CD14-positive monocyte (primary cell): ENCODE measurements at regions not wholly inside any gene's neighbourhood (a gene's known extent, or its start where the extent isn't known, plus 50 kb on each side); places are given as distances from the start of the nearest gene placed in this dataset.

Experiments
- DNase-seq, 3 donors: peaks; one replicate each; pipeline ENCODE4 v3.0.0-alpha.2; 2011 to 2022
- H2AFZ ChIP-seq: 2 replicates; pipeline ENCODE4 v1.6.0; 2012; ENCODE audit warnings: mild to moderate bottlenecking, low read depth, low read length, inconsistent platforms; ENCODE audit not compliant: insufficient read depth, poor library complexity, severe bottlenecking
- H3K27ac ChIP-seq, 2 donors: 1 replicate in 1 of 2; 2 replicates in 1 of 2; pipeline ENCODE4 v1.5.1; 2012 to 2013; ENCODE audit warnings: low read length in 2 of 2, control low read depth in 1 of 2, inconsistent platforms in 1 of 2, low read depth in 1 of 2, mild to moderate bottlenecking in 1 of 2
- H3K27me3 ChIP-seq, 2 donors: one replicate each; pipeline versions ENCODE4 v1.6.0 to v1.6.1; 2011 to 2013; ENCODE audit warnings: low read length in 2 of 2; ENCODE audit not compliant: control insufficient read depth in 2 of 2, insufficient read depth in 2 of 2
- H3K36me3 ChIP-seq, 2 donors: replicated peaks in 1 of 2; 1 replicate in 1 of 2; 2 replicates in 1 of 2; pipeline versions ENCODE4 v1.5.1 to v1.6.1; 2012 to 2013; ENCODE audit warnings: low read length in 2 of 2, control low read depth in 1 of 2, inconsistent platforms in 1 of 2, mild to moderate bottlenecking in 1 of 2; ENCODE audit not compliant: insufficient read depth in 2 of 2, control insufficient read depth in 1 of 2
- H3K4me1 ChIP-seq, 2 donors: 1 replicate in 1 of 2; 2 replicates in 1 of 2; pipeline versions ENCODE4 v1.5.1 to v1.6.1; 2012 to 2013; ENCODE audit warnings: low read length in 2 of 2, control low read depth in 1 of 2, inconsistent platforms in 1 of 2, mild to moderate bottlenecking in 1 of 2, moderate library complexity in 1 of 2; ENCODE audit not compliant: insufficient read depth in 2 of 2, control insufficient read depth in 1 of 2
- H3K4me2 ChIP-seq: replicated peaks from 2 replicates; pipeline ENCODE3; 2012; ENCODE audit warnings: low read length, moderate library complexity, mild to moderate bottlenecking; ENCODE audit not compliant: poor library complexity, severe bottlenecking; ENCODE audit errors: extremely low read depth
- H3K4me3 ChIP-seq, 3 experiments: fragments of 200-600 bp in 1 of 3; sonication (generic) in 1 of 3; replicated peaks in 1 of 3; 1 replicate in 2 of 3; 2 replicates in 1 of 3; pipeline ENCODE4 v1.5.1; 2011 to 2013; ENCODE audit warnings: low read length in 3 of 3, mild to moderate bottlenecking in 3 of 3, control low read depth in 2 of 3, low read depth in 2 of 3, inconsistent platforms in 1 of 3, moderate library complexity in 1 of 3
- H3K79me2 ChIP-seq: 2 replicates; pipeline ENCODE4 v1.6.0; 2012; ENCODE audit warnings: mild to moderate bottlenecking, control low read depth, inconsistent platforms, low read length, moderate library complexity; ENCODE audit not compliant: insufficient read depth
- H3K9ac ChIP-seq: 2 replicates; pipeline ENCODE4 v1.6.0; 2017; ENCODE audit warnings: low read length, mild to moderate bottlenecking; ENCODE audit not compliant: insufficient read depth, poor library complexity, severe bottlenecking
- H3K9me3 ChIP-seq, 2 donors: replicated peaks in 1 of 2; 1 replicate in 1 of 2; 2 replicates in 1 of 2; pipeline versions ENCODE4 v1.5.1 to v1.6.1; 2012 to 2013; ENCODE audit warnings: low read length in 2 of 2, control low read depth in 1 of 2; ENCODE audit not compliant: control insufficient read depth in 1 of 2, insufficient read depth in 1 of 2
- H4K20me1 ChIP-seq: 2 replicates; pipeline ENCODE4 v1.6.0; 2012; ENCODE audit warnings: mild to moderate bottlenecking, low read length, control low read depth, moderate library complexity; ENCODE audit not compliant: insufficient read depth
- H3K27ac Mint-ChIP-seq, 7 donors: one replicate each; pipeline ENCODE4 v1.8.0; 2020; ENCODE audit warnings: mild to moderate bottlenecking in 7 of 7, mixed read lengths in 7 of 7, moderate library complexity in 6 of 7, inconsistent platforms in 2 of 7
- H3K27me3 Mint-ChIP-seq, 3 donors: one replicate each; pipeline ENCODE4 v1.8.0; 2021 to 2022; ENCODE audit warnings: low read depth in 3 of 3, mild to moderate bottlenecking in 3 of 3, mixed read lengths in 3 of 3, moderate library complexity in 3 of 3, inconsistent platforms in 1 of 3
- H3K36me3 Mint-ChIP-seq, 2 donors: one replicate each; pipeline ENCODE4 v1.8.0; 2020; ENCODE audit warnings: mixed read lengths in 2 of 2, inconsistent platforms in 1 of 2, mild to moderate bottlenecking in 1 of 2
- H3K4me1 Mint-ChIP-seq: one replicate; pipeline ENCODE4 v1.8.0; 2020; ENCODE audit warnings: mild to moderate bottlenecking, mixed read lengths
- H3K4me3 Mint-ChIP-seq, 2 donors: one replicate each; pipeline ENCODE4 v1.8.0; 2020; ENCODE audit warnings: mild to moderate bottlenecking in 2 of 2, mixed read lengths in 2 of 2, moderate library complexity in 1 of 2
- H3K9me3 Mint-ChIP-seq, 7 donors: one replicate each; pipeline ENCODE4 v1.8.0; 2020 to 2022; ENCODE audit warnings: mixed read lengths in 7 of 7, mild to moderate bottlenecking in 6 of 7, moderate library complexity in 6 of 7, inconsistent platforms in 2 of 7
- CTCF ChIP-seq: fragments of 200-600 bp; IDR thresholded peaks from one replicate; pipeline ENCODE4 v1.8.0; 2022; ENCODE audit warnings: antibody characterized with exemption, mild to moderate bottlenecking
- WGBS: methylation state at CpG from one replicate; pipeline ENCODE4 v1.1.5; 2013; ENCODE audit warnings: missing lambda C conversion rate; ENCODE audit not compliant: insufficient coverage; 5-methylcytosine and 5-hydroxymethylcytosine counted together
- intact Hi-C, 2 donors: fragments of 100-400 bp; cut with micrococcal nuclease; formaldehyde crosslinking; loops; one replicate each; pipeline versions ENCODE4 v1.15.0 to v1.15.1; 2023

GRCh38 chr3:178283561-178283960 lies 252.7 kb upstream of the KCNMB2 start:
- DNase-seq: no peak
- Histone ChIP-seq H3K27me3 (no peaks in the 10 kb centered on the region), H3K36me3 (no peaks in the 10 kb centered on the region), H3K27ac (no peak overlapping the region), H3K9me3 (peaks cover 10 to 16% of the 10 kb centered on the region in 2 donors), H3K9ac (no peak overlapping the region), H3K4me1 (no peaks in the 10 kb centered on the region), H3K4me3 (no peak overlapping the region), H3K79me2 (no peaks in the 10 kb centered on the region), H2AFZ (no peak overlapping the region), H4K20me1 (no peaks in the 10 kb centered on the region), H3K4me2 (no peak overlapping the region)
- no peak for TF ChIP-seq CTCF
- intact Hi-C loops: no loop called here
- WGBS: no CpG with 5 or more reads among the region's 1 CpG
- H3K9me3 Mint-ChIP-seq: peaks cover 15 to 37% (median 28%) of the 10 kb centered on the region in 7 donors
- no peaks in the 10 kb centered on the region for H3K27me3 Mint-ChIP-seq
- H3K4me3 Mint-ChIP-seq: no peak overlapping the region
- H3K27ac Mint-ChIP-seq: no peak overlapping the region
- no peaks in the 10 kb centered on the region for H3K4me1 Mint-ChIP-seq
- no peaks in the 10 kb centered on the region for H3K36me3 Mint-ChIP-seq

- Mint-ChIP-seq H3K4me1 (no peaks in the 10 kb centered on the region), H3K27ac (no peak overlapping the region), H3K27me3 (no peaks in the 10 kb centered on the region), H3K4me3 (no peak overlapping the region), H3K9me3 (peaks cover 10 to 38% (median 24%) of the 10 kb centered on the region in 7 donors), H3K36me3 (no peaks in the 10 kb centered on the region)
- Histone ChIP-seq H3K9me3 (peaks cover 4 to 10% of the 10 kb centered on the region in 2 donors), H3K27ac (no peak overlapping the region), H3K27me3 (no peaks in the 10 kb centered on the region), H3K79me2 (no peaks in the 10 kb centered on the region), H3K4me2 (no peak overlapping the region), H4K20me1 (no peaks in the 10 kb centered on the region), H3K9ac (no peak overlapping the region), H2AFZ (no peak overlapping the region), H3K4me3 (no peak overlapping the region), H3K36me3 (no peaks in the 10 kb centered on the region), H3K4me1 (no peaks in the 10 kb centered on the region)
- no peak for TF ChIP-seq CTCF
- no peak for DNase-seq
- WGBS: no CpG with 5 or more reads among the region's 1 CpG
- intact Hi-C loops: no loop called here
Measured at GRCh38 chr3:178284181-178284580, 252.1 kb upstream of the KCNMB2 start.
